ENCODE measurements at regions not wholly inside any gene's neighbourhood (a gene's known extent, or its start where the extent isn't known, plus 50 kb on each side); places are given as distances from the start of the nearest gene placed in this dataset.

DNA sequence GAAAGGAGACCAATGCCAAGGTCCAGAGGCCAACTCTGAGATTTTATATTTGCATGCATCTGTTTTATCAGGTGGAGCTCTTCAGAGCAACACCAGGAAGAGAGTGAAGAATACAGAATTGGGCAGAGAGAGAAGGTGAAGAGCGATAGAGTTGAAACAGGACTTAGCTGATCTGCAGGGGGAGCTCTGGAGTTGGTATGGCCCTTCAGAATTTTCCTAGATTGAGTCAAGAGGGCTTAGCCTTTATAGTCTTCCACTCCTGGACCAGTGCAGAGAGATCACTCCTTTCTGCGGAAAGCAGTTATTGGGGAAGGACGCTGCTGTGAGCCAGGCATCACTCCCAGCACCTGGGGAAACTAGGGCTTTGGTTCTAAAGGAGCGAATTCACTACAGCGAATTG, 105.0 kb upstream of the DGKB start:
- TF ChIP-seq FOXM1 (IDR thresholded peaks at IDR 0.05; ENCODE audit: borderline replicate concordance) (no peak), FOXA1 (IDR thresholded peaks at IDR 0.05) (no peak), ELF4 (IDR thresholded peaks at IDR 0.05) (no peak), TARDBP (IDR thresholded peaks at IDR 0.05) (no peak), BHLHE40 (IDR thresholded peaks at IDR 0.05; ENCODE audit: borderline replicate concordance) (no peak), LEF1 (IDR thresholded peaks at IDR 0.05; ENCODE audit: borderline replicate concordance) (no peak), CTBP1 (IDR thresholded peaks at IDR 0.05; ENCODE audit: borderline replicate concordance) (no peak), ZNF384 (IDR thresholded peaks at IDR 0.05) (no peak)

All from HEK293T (cell line).